ENCODE measurements at regions not wholly inside any gene's neighbourhood (a gene's known extent, or its start where the extent isn't known, plus 50 kb on each side); places are given as distances from the start of the nearest gene placed in this dataset.

- TF ChIP-seq CTCF (IDR thresholded peaks at IDR 0.05) (no peak), POLR2A (IDR thresholded peaks at IDR 0.05) (no peak)
These were observed 331.4 kb upstream of the KLHL29 start for GRCh38 chr2:23053601-23054000.

Data from testis (tissue), 2 donors.